GM08714 (cell line): ENCODE measurements at regions not wholly inside any gene's neighbourhood (a gene's known extent, or its start where the extent isn't known, plus 50 kb on each side); places are given as distances from the start of the nearest gene placed in this dataset.

Experiments used
- H3K4me3 ChIP-seq: fragments of 200-500 bp; sonication (Bioruptor generic); 2 replicates; pipeline ENCODE4 v1.5.1; 2014; ENCODE audit warnings: mild to moderate bottlenecking, low read length, inconsistent platforms
- ZNF274 ChIP-seq: IDR thresholded peaks from 2 replicates; pipeline ENCODE4 v1.6.1; 2012; ENCODE audit warnings: mild to moderate bottlenecking, low read depth, low read length

- no peak overlapping the region for H3K4me3 ChIP-seq
- TF ChIP-seq ZNF274, result no peak
Measured at GRCh38 chr10:4525103-4525502, 300.9 kb upstream of the AKR1E2 start.

GRCh38 chr10:4522296-4523000, 303.6 kb upstream of the AKR1E2 start:
- no peak overlapping the region for H3K4me3 ChIP-seq
- no peak for TF ChIP-seq ZNF274

GRCh38 chr10:4519658-4520402, 306.2 kb upstream of the AKR1E2 start:
- no peak for TF ChIP-seq ZNF274
- H3K4me3 ChIP-seq, result no peak overlapping the region

GRCh38 chr10:4517746-4518145, 308.3 kb upstream of the AKR1E2 start:
- no peak overlapping the region for H3K4me3 ChIP-seq
- no peak for TF ChIP-seq ZNF274

GRCh38 chr10:4515721-4516120, 310.3 kb upstream of the AKR1E2 start:
- H3K4me3 ChIP-seq, result no peak overlapping the region
- no peak for TF ChIP-seq ZNF274

GRCh38 chr10:4514445-4515108, 311.4 kb upstream of the AKR1E2 start:
- H3K4me3 ChIP-seq, result no peak overlapping the region
- TF ChIP-seq ZNF274, result no peak

GRCh38 chr10:4512671-4513240, 313.3 kb upstream of the AKR1E2 start:
- H3K4me3 ChIP-seq, result no peak overlapping the region
- no peak for TF ChIP-seq ZNF274

GRCh38 chr10:4512196-4512595, 313.8 kb upstream of the AKR1E2 start:
- no peak overlapping the region for H3K4me3 ChIP-seq
- TF ChIP-seq ZNF274, result no peak

- no peak for TF ChIP-seq ZNF274
- no peak overlapping the region for H3K4me3 ChIP-seq
Measured at GRCh38 chr10:4511509-4511908, 314.5 kb upstream of the AKR1E2 start.

- TF ChIP-seq ZNF274, result no peak
- no peak overlapping the region for H3K4me3 ChIP-seq
Measured at GRCh38 chr10:4509405-4509804, 316.6 kb upstream of the AKR1E2 start.

- H3K4me3 ChIP-seq, result no peak overlapping the region
- TF ChIP-seq ZNF274, result no peak
Measured at GRCh38 chr10:4506095-4506494, 319.9 kb upstream of the AKR1E2 start.

GRCh38 chr10:4504550-4504949, 321.5 kb upstream of the AKR1E2 start:
- no peak overlapping the region for H3K4me3 ChIP-seq
- no peak for TF ChIP-seq ZNF274

- no peak for TF ChIP-seq ZNF274
- H3K4me3 ChIP-seq, result no peak overlapping the region
Measured at GRCh38 chr10:4503076-4503475, 322.9 kb upstream of the AKR1E2 start.

- no peak for TF ChIP-seq ZNF274
- no peak overlapping the region for H3K4me3 ChIP-seq
Measured at GRCh38 chr10:4501306-4501705, 324.7 kb upstream of the AKR1E2 start.
